MM.1S (cell line): ENCODE measurements at regions not wholly inside any gene's neighbourhood (a gene's known extent, or its start where the extent isn't known, plus 50 kb on each side); places are given as distances from the start of the nearest gene placed in this dataset.

Experiments
- EZH2 ChIP-seq: fragments of 300-600 bp; sonication (generic); optimal IDR thresholded peaks from 2 replicates; pipeline ENCODE3; 2017; ENCODE audit warnings: low read depth, mild to moderate bottlenecking, antibody characterized with exemption, low read length, mixed read lengths
- EZH2phosphoT487 ChIP-seq: fragments of 300-600 bp; sonication (generic); IDR thresholded peaks from 2 replicates; pipeline ENCODE4 v1.6.1; 2018; ENCODE audit warnings: antibody characterized with exemption, low read length
- TF ChIP-seq, protein P1 (sequence below): fragments of 300-600 bp; sonication (generic); IDR thresholded peaks from 2 replicates; pipeline ENCODE4 v1.5.1; 2016; ENCODE audit warnings: antibody characterized with exemption, low read length, mixed read lengths

- TF ChIP-seq, protein P1, sequence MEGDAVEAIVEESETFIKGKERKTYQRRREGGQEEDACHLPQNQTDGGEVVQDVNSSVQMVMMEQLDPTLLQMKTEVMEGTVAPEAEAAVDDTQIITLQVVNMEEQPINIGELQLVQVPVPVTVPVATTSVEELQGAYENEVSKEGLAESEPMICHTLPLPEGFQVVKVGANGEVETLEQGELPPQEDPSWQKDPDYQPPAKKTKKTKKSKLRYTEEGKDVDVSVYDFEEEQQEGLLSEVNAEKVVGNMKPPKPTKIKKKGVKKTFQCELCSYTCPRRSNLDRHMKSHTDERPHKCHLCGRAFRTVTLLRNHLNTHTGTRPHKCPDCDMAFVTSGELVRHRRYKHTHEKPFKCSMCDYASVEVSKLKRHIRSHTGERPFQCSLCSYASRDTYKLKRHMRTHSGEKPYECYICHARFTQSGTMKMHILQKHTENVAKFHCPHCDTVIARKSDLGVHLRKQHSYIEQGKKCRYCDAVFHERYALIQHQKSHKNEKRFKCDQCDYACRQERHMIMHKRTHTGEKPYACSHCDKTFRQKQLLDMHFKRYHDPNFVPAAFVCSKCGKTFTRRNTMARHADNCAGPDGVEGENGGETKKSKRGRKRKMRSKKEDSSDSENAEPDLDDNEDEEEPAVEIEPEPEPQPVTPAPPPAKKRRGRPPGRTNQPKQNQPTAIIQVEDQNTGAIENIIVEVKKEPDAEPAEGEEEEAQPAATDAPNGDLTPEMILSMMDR: no peak
- TF ChIP-seq EZH2 (no peak), EZH2phosphoT487 (no peak)
Measured at GRCh38 chr2:4140281-4140970, 437.1 kb downstream of the DCDC2C start.
